HCT116 (cell line): ENCODE measurements at regions not wholly inside any gene's neighbourhood (a gene's known extent, or its start where the extent isn't known, plus 50 kb on each side); places are given as distances from the start of the nearest gene placed in this dataset.

Source experiments
- ATAC-seq: fragments of 200-7000 bp; cut with Tn5 transposase; 2 replicates; pipeline ENCODE4 v1.9.1; 2020; ENCODE audit warnings: mild to moderate bottlenecking, moderate library complexity
- BruUV-seq: library from RNA; stranded (reverse); fragments of 400-500 nt; replicated peaks from 2 replicates; lab custom pipeline; 2021; lab: Mats Ljungman, UMichigan
- CTCF ChIA-PET: fragments of 300-600 bp; sonication (Branson Sonifier 250); formaldehyde crosslinking; loops from one replicate; lab custom pipeline; 2021; ENCODE audit warnings: antibody characterized with exemption; lab: Charles Lee
- POLR2A ChIA-PET: fragments of 300-600, 350-600 bp; sonication (Branson Sonifier 250); formaldehyde crosslinking; loops from one replicate; lab custom pipeline; 2021; ENCODE audit warnings: antibody characterized with exemption; lab: Charles Lee
- RAD21 ChIA-PET, 2 experiments: fragments of 300-600 bp; sonication (Branson Sonifier 250); formaldehyde crosslinking; loops; one replicate each; lab custom pipeline; 2023; ENCODE audit warnings: low total read pairs in 2 of 2; ENCODE audit not compliant: uncharacterized antibody in 2 of 2, unreplicated experiment in 2 of 2, low non-redundant PET in 1 of 2; lab: Charles Lee
- DNase-seq: peaks from one replicate; pipeline ENCODE4 v3.0.0-alpha.2; 2010; ENCODE audit warnings: low read depth, low spot score
- H2AFZ ChIP-seq: fragments of 200-600 bp; shearing (Covaris generic), sonication (generic); 2 replicates; pipeline ENCODE4 v1.6.1; 2017; ENCODE audit warnings: low read depth, mixed run types, mixed read lengths, antibody characterized with exemption, low read length; ENCODE audit not compliant: poor library complexity, severe bottlenecking
- H3K27ac ChIP-seq: 2 replicates; pipeline ENCODE4 v1.5.1; 2012; ENCODE audit warnings: low read depth, low read length
- H3K27me3 ChIP-seq: fragments of 200-600 bp; sonication (generic); 2 replicates; pipeline ENCODE4 v1.6.1; 2016; ENCODE audit warnings: mixed run types, low read length, mixed read lengths; ENCODE audit not compliant: insufficient read depth
- H3K36me3 ChIP-seq, 2 experiments: fragments of 200-500 bp in 1 of 2; fragments of 200-600 bp in 1 of 2; sonication (Bioruptor generic) in 1 of 2; sonication (generic) in 1 of 2; 2 replicates each; pipeline versions ENCODE4 v1.5.1 to v1.6.1; 2014 to 2016; ENCODE audit warnings: low read length in 2 of 2, inconsistent platforms in 1 of 2, mixed read lengths in 1 of 2, mixed run types in 1 of 2; ENCODE audit not compliant: insufficient read depth in 2 of 2, control insufficient read depth in 1 of 2
- H3K4me1 ChIP-seq, 2 experiments: fragments of 200-600 bp in 1 of 2; sonication (generic) in 1 of 2; 2 replicates each; pipeline versions ENCODE4 v1.5.1 to v1.6.1; 2012 to 2017; ENCODE audit warnings: low read length in 2 of 2, inconsistent platforms in 1 of 2, mild to moderate bottlenecking in 1 of 2, mixed read lengths in 1 of 2, mixed run types in 1 of 2, moderate library complexity in 1 of 2; ENCODE audit not compliant: insufficient read depth in 2 of 2, control insufficient read depth in 1 of 2
- H3K4me2 ChIP-seq: fragments of 200-600 bp; sonication (generic); 2 replicates; pipeline ENCODE4 v1.6.1; 2017; ENCODE audit warnings: mixed run types, low read length, mixed read lengths
- H3K4me3 ChIP-seq, 2 experiments: fragments of 200-600 bp in 1 of 2; sonication (generic) in 1 of 2; replicated peaks in 1 of 2; 2 replicates each; pipeline ENCODE4 v1.5.1; 2011 to 2016; ENCODE audit warnings: low read length in 2 of 2, control low read depth in 1 of 2, low read depth in 1 of 2, mild to moderate bottlenecking in 1 of 2, mixed read lengths in 1 of 2, mixed run types in 1 of 2
- H3K79me2 ChIP-seq: fragments of 200-600 bp; sonication (generic); 2 replicates; pipeline ENCODE4 v1.6.1; 2017; ENCODE audit warnings: mild to moderate bottlenecking, mixed run types, low read length, moderate library complexity, mixed read lengths; ENCODE audit not compliant: insufficient read depth
- H3K9ac ChIP-seq: fragments of 200-600 bp; sonication (generic); 2 replicates; pipeline ENCODE4 v1.6.1; 2016; ENCODE audit warnings: low read length, mixed read lengths
- H3K9me2 ChIP-seq: fragments of 200-600 bp; sonication (generic), shearing (Covaris generic); 2 replicates; pipeline ENCODE4 v1.6.1; 2017; ENCODE audit warnings: mixed run types, mild to moderate bottlenecking, moderate library complexity; ENCODE audit not compliant: insufficient read depth
- H3K9me3 ChIP-seq, 2 experiments: fragments of 200-500 bp in 1 of 2; fragments of 200-600 bp in 1 of 2; sonication (Bioruptor generic) in 1 of 2; sonication (generic) in 1 of 2; 2 replicates each; pipeline ENCODE4 v1.6.1; 2014 to 2017; ENCODE audit warnings: low read length in 2 of 2, mixed read lengths in 2 of 2, inconsistent platforms in 1 of 2, low read depth in 1 of 2, mild to moderate bottlenecking in 1 of 2, mixed run types in 1 of 2, moderate library complexity in 1 of 2; ENCODE audit not compliant: control insufficient read depth in 1 of 2, insufficient read depth in 1 of 2
- H4K20me1 ChIP-seq: fragments of 200-600 bp; sonication (generic), shearing (Covaris generic); 2 replicates; pipeline ENCODE4 v1.6.1; 2017; ENCODE audit warnings: mixed run types, mild to moderate bottlenecking, moderate library complexity; ENCODE audit not compliant: insufficient read depth
- ATF3 ChIP-seq: IDR thresholded peaks from 2 replicates; pipeline ENCODE4 v1.6.1; 2012
- CBX3 ChIP-seq: IDR thresholded peaks from 2 replicates; pipeline ENCODE4 v1.6.1; 2012; ENCODE audit warnings: low read depth
- CEBPB ChIP-seq: IDR thresholded peaks from 2 replicates; pipeline ENCODE4 v1.6.1; 2012; ENCODE audit warnings: low read depth
- CTCF ChIP-seq, 3 experiments: fragments of 200-600 bp in 1 of 3; sonication (generic) in 1 of 3; IDR thresholded peaks in 2 of 3; conservative IDR thresholded peaks in 1 of 3; 2 replicates each; pipeline ENCODE4 v1.5.1; 2012 to 2017; ENCODE audit warnings: low read depth in 2 of 3, low read length in 2 of 3, antibody characterized with exemption in 1 of 3, borderline replicate concordance in 1 of 3, control low read depth in 1 of 3, mild to moderate bottlenecking in 1 of 3, mixed read lengths in 1 of 3, mixed run types in 1 of 3, moderate library complexity in 1 of 3; ENCODE audit not compliant: insufficient read depth in 1 of 3
- EGR1 ChIP-seq: IDR thresholded peaks from 2 replicates; pipeline ENCODE4 v1.6.1; 2012; ENCODE audit warnings: low read depth
- ELF1 ChIP-seq: IDR thresholded peaks from 2 replicates; pipeline ENCODE4 v1.6.1; 2012; ENCODE audit warnings: low read depth, borderline replicate concordance
- EZH2 ChIP-seq: fragments of 200-600 bp; sonication (generic); IDR thresholded peaks from 2 replicates; pipeline ENCODE4 v1.6.1; 2017; ENCODE audit warnings: antibody characterized with exemption, mixed run types
- EZH2phosphoT487 ChIP-seq: fragments of 200-600 bp; IDR thresholded peaks from 2 replicates; pipeline ENCODE4 v1.6.1; 2018; ENCODE audit warnings: antibody characterized with exemption, borderline replicate concordance
- JUND ChIP-seq: IDR thresholded peaks from 2 replicates; pipeline ENCODE4 v1.6.1; 2012
- POLR2A ChIP-seq: IDR thresholded peaks from 2 replicates; pipeline ENCODE4 v1.7.0; 2011; ENCODE audit warnings: borderline replicate concordance; ENCODE audit not compliant: insufficient read depth, insufficient read length; ENCODE audit errors: extremely low read depth
- POLR2AphosphoS5 ChIP-seq: IDR thresholded peaks from 2 replicates; pipeline ENCODE4 v1.6.1; 2011; ENCODE audit warnings: mild to moderate bottlenecking, low read depth, low read length, moderate library complexity
- SP1 ChIP-seq: IDR thresholded peaks from 2 replicates; pipeline ENCODE4 v1.6.1; 2012; ENCODE audit warnings: low read depth
- TCF7L2 ChIP-seq: IDR thresholded peaks from 2 replicates; pipeline ENCODE4 v1.7.0; 2011; ENCODE audit warnings: borderline replicate concordance, inconsistent platforms; ENCODE audit not compliant: insufficient read depth, insufficient read length; ENCODE audit errors: extremely low read depth
- YY1 ChIP-seq: IDR thresholded peaks from 2 replicates; pipeline ENCODE4 v1.6.1; 2011; ENCODE audit warnings: low read length, low read depth, moderate library complexity, mild to moderate bottlenecking; ENCODE audit not compliant: insufficient replicate concordance; ENCODE audit errors: extremely low read depth
- intact Hi-C: fragments of 100-400 bp; cut with micrococcal nuclease; formaldehyde crosslinking; loops from 2 replicates; pipeline ENCODE4 v1.10.0; 2022

- H3K4me3 ChIP-seq, result no peak overlapping the region
- H3K79me2 ChIP-seq, result no peaks in the 10 kb centered on the region
- TF ChIP-seq POLR2A, result no peak
- TF ChIP-seq EGR1, result no peak
- no peak for TF ChIP-seq CEBPB
- TF ChIP-seq EZH2phosphoT487, result no peak
- no peak for TF ChIP-seq JUND
- TF ChIP-seq SP1, result no peak
- no peak for TF ChIP-seq POLR2AphosphoS5
- TF ChIP-seq ELF1, result no peak
- no peak for TF ChIP-seq EZH2
- no peak for TF ChIP-seq CBX3
- TF ChIP-seq ATF3, result no peak
- TF ChIP-seq CTCF (IDR thresholded peaks at IDR 0.05 in 2 of 3, conservative IDR thresholded peaks at IDR 0.05 in 1 of 3; ENCODE audit: borderline replicate concordance in 1 of 3, insufficient read depth in 1 of 3, low read depth in 2 of 3, low read length in 2 of 3), result no peak
- no peak for TF ChIP-seq TCF7L2
- TF ChIP-seq YY1, result no peak
- H2AFZ ChIP-seq, result no peak overlapping the region
- ChIA-PET RAD21 (no interaction called here), CTCF (no interaction called here), POLR2A (no interaction called here)
- no peak overlapping the region for H3K27ac ChIP-seq
- H3K4me2 ChIP-seq, result no peak overlapping the region
- H3K9ac ChIP-seq, result no peak overlapping the region
- no peak for ATAC-seq
- H3K27me3 ChIP-seq, result peaks cover 11% of the 10 kb centered on the region
- no peaks in the 10 kb centered on the region for H4K20me1 ChIP-seq
- intact Hi-C loops, result no loop called here
- no peaks in the 10 kb centered on the region for H3K36me3 ChIP-seq
- DNase-seq, result no peak
- BruUV-seq, result no TSS peak
- H3K9me2 ChIP-seq, result no peaks in the 10 kb centered on the region
- no peaks in the 10 kb centered on the region for H3K4me1 ChIP-seq
- H3K9me3 ChIP-seq, result no peaks in the 10 kb centered on the region
These were observed 305.4 kb downstream of the TTLL7 start for GRCh38 chr1:83693427-83694126.
